ENCODE measurements at regions not wholly inside any gene's neighbourhood (a gene's known extent, or its start where the extent isn't known, plus 50 kb on each side); places are given as distances from the start of the nearest gene placed in this dataset.

GRCh38 chr13:84834201-84834600 lies 951.9 kb upstream of the SLITRK1 start:
- Histone ChIP-seq H3K4me3 (no peak overlapping the region), H3K27ac (no peak overlapping the region), H3K9me3 (peaks cover 0 to 3% (median 0%) of the 10 kb centered on the region in 12 donors), H3K27me3 (no peaks in the 10 kb centered on the region), H3K4me1 (no peaks in the 10 kb centered on the region), H3K36me3 (no peaks in the 10 kb centered on the region)
- no peak for TF ChIP-seq CTCF (IDR thresholded peaks at IDR 0.05)
- TF ChIP-seq POLR2A (IDR thresholded peaks at IDR 0.05), result no peak
- no peak for ATAC-seq
- no peak for DNase-seq
- WGBS, 4 donors, result 79 to 88% (median 82%) methylated on average over 2 of the region's 2 CpGs
- intact Hi-C loops (cut with DNase I), result no loop called here

GRCh38 chr13:84831666-84832657 lies 949.7 kb upstream of the SLITRK1 start:
- peaks cover 0 to 3% (median 0%) of the 10 kb centered on the region in 12 donors for H3K9me3 ChIP-seq
- TF ChIP-seq POLR2A (IDR thresholded peaks at IDR 0.05), result no peak
- TF ChIP-seq CTCF (IDR thresholded peaks at IDR 0.05), result no peak
- H3K36me3 ChIP-seq, result no peaks in the 10 kb centered on the region
- no peak overlapping the region for H3K4me3 ChIP-seq
- no peaks in the 10 kb centered on the region for H3K27me3 ChIP-seq
- intact Hi-C loops (cut with DNase I), result no loop called here
- no peak for ATAC-seq
- H3K4me1 ChIP-seq, result no peaks in the 10 kb centered on the region
- H3K27ac ChIP-seq, result no peak overlapping the region
- no peak for DNase-seq
- WGBS, 4 donors, result 88 to 95% (median 91%) methylated on average over 17 to 27 of the region's 27 CpGs

- DNase-seq (no peak), ATAC-seq (no peak)
- Histone ChIP-seq H3K36me3 (no peaks in the 10 kb centered on the region), H3K4me3 (no peak overlapping the region), H3K27ac (no peak overlapping the region), H3K9me3 (peaks cover 0 to 8% (median 0%) of the 10 kb centered on the region in 12 donors), H3K27me3 (no peaks in the 10 kb centered on the region), H3K4me1 (no peaks in the 10 kb centered on the region)
- WGBS, 4 donors, result 63 to 78% (median 73%) methylated on average over 1 of the region's 1 CpG
- intact Hi-C loops (cut with DNase I), result no loop called here
- TF ChIP-seq POLR2A (IDR thresholded peaks at IDR 0.05) (no peak), CTCF (IDR thresholded peaks at IDR 0.05) (no peak)
These were observed 941.3 kb upstream of the SLITRK1 start for GRCh38 chr13:84823528-84823927.

- WGBS, 4 donors, result 38 to 51% (median 47%) methylated on average over 3 of the region's 3 CpGs
These were observed 939.0 kb upstream of the SLITRK1 start for GRCh38 chr13:84821261-84821660.

More at GRCh38 chr13:84821261-84821660, 939.0 kb upstream of the SLITRK1 start:
- Histone ChIP-seq H3K27me3 (no peaks in the 10 kb centered on the region), H3K27ac (no peak overlapping the region), H3K4me1 (no peaks in the 10 kb centered on the region), H3K36me3 (no peaks in the 10 kb centered on the region), H3K9me3 (peaks cover 0 to 15% (median 0%) of the 10 kb centered on the region in 12 donors), H3K4me3 (no peak overlapping the region)
- intact Hi-C loops (cut with DNase I), result no loop called here
- DNase-seq (no peak), ATAC-seq (no peak)
- TF ChIP-seq CTCF (IDR thresholded peaks at IDR 0.05) (no peak), POLR2A (IDR thresholded peaks at IDR 0.05) (no peak)
